OCI-LY7 (cell line): ENCODE measurements at regions not wholly inside any gene's neighbourhood (a gene's known extent, or its start where the extent isn't known, plus 50 kb on each side); places are given as distances from the start of the nearest gene placed in this dataset.

Experiments
- BruUV-seq: library from RNA; stranded (reverse); fragments of 400-500 nt; replicated peaks from 2 replicates; lab custom pipeline; 2021; lab: Mats Ljungman, UMichigan
- CTCF ChIA-PET: fragments of 300-600 bp; sonication (Branson Sonifier 250); formaldehyde crosslinking; loops from one replicate; lab custom pipeline; 2022; ENCODE audit warnings: antibody characterized with exemption; ENCODE audit not compliant: unreplicated experiment; lab: Charles Lee
- POLR2A ChIA-PET: fragments of 300-600 bp; sonication (Branson Sonifier 250); formaldehyde crosslinking; loops from one replicate; lab custom pipeline; 2022; ENCODE audit warnings: antibody characterized with exemption; lab: Charles Lee
- DNase-seq: peaks from one replicate; pipeline ENCODE4 v3.0.0-alpha.2; 2015; ENCODE audit warnings: low spot score
- H2AFZ ChIP-seq: fragments of 200-600 bp; sonication (generic), shearing (Covaris generic); 2 replicates; pipeline ENCODE4 v1.6.1; 2014; ENCODE audit warnings: mild to moderate bottlenecking, antibody characterized with exemption, low read length, moderate library complexity
- H3K27ac ChIP-seq: fragments of 200-600 bp; sonication (generic); 2 replicates; pipeline ENCODE4 v1.5.1; 2014; ENCODE audit warnings: mixed run types, low read depth, mild to moderate bottlenecking, moderate library complexity, low read length, inconsistent platforms; ENCODE audit not compliant: poor library complexity, severe bottlenecking
- H3K36me3 ChIP-seq: fragments of 200-600 bp; sonication (generic); 2 replicates; pipeline ENCODE4 v1.6.1; 2014; ENCODE audit warnings: mild to moderate bottlenecking, antibody characterized with exemption, low read length, moderate library complexity, mixed read lengths; ENCODE audit not compliant: insufficient read depth
- H3K4me1 ChIP-seq: fragments of 200-600 bp; sonication (generic); 2 replicates; pipeline ENCODE4 v1.5.1; 2014; ENCODE audit warnings: mild to moderate bottlenecking, low read length; ENCODE audit not compliant: insufficient read depth, poor library complexity, severe bottlenecking
- H3K4me2 ChIP-seq: fragments of 200-600 bp; sonication (generic); 2 replicates; pipeline ENCODE4 v1.6.1; 2014; ENCODE audit warnings: mild to moderate bottlenecking, low read length
- H3K4me3 ChIP-seq: fragments of 200-600 bp; sonication (generic); 2 replicates; pipeline ENCODE4 v1.5.1; 2014; ENCODE audit warnings: mild to moderate bottlenecking, low read depth, low read length; ENCODE audit not compliant: poor library complexity, severe bottlenecking
- H3K79me2 ChIP-seq: fragments of 200-600 bp; sonication (generic); 2 replicates; pipeline ENCODE4 v1.6.1; 2016; ENCODE audit warnings: low read depth, mild to moderate bottlenecking, low read length, moderate library complexity, mixed read lengths; ENCODE audit not compliant: insufficient read depth
- H3K9me2 ChIP-seq: fragments of 200-600 bp; sonication (generic); 2 replicates; pipeline ENCODE4 v1.6.1; 2016; ENCODE audit warnings: mild to moderate bottlenecking, low read length, mixed read lengths; ENCODE audit not compliant: insufficient read depth
- H3K9me3 ChIP-seq: fragments of 200-600 bp; sonication (generic); 2 replicates; pipeline ENCODE4 v1.6.1; 2014; ENCODE audit warnings: mild to moderate bottlenecking, mixed run types, low read length, mixed read lengths
- H4K20me1 ChIP-seq: fragments of 200-600 bp; sonication (generic); 2 replicates; pipeline ENCODE4 v1.6.1; 2014; ENCODE audit warnings: mild to moderate bottlenecking, antibody characterized with exemption, low read length, moderate library complexity, mixed read lengths; ENCODE audit not compliant: insufficient read depth
- EZH2phosphoT487 ChIP-seq: fragments of 200-600 bp; sonication (generic); IDR thresholded peaks from 2 replicates; pipeline ENCODE4 v1.6.1; 2018; ENCODE audit warnings: low read depth, borderline replicate concordance, mild to moderate bottlenecking, mixed run types, antibody characterized with exemption, low read length, moderate library complexity, mixed read lengths
- intact Hi-C: fragments of 100-400 bp; cut with micrococcal nuclease; formaldehyde crosslinking; loops from one replicate; pipeline ENCODE4 v1.10.0; 2022; ENCODE audit not compliant: unreplicated experiment
- TF ChIP-seq, protein P1 (sequence below): fragments of 200-600 bp; sonication (generic); conservative IDR thresholded peaks from 2 replicates; pipeline ENCODE4 v1.5.1; 2014; ENCODE audit warnings: mild to moderate bottlenecking, antibody characterized with exemption, low read length, moderate library complexity, mixed read lengths

DNA sequence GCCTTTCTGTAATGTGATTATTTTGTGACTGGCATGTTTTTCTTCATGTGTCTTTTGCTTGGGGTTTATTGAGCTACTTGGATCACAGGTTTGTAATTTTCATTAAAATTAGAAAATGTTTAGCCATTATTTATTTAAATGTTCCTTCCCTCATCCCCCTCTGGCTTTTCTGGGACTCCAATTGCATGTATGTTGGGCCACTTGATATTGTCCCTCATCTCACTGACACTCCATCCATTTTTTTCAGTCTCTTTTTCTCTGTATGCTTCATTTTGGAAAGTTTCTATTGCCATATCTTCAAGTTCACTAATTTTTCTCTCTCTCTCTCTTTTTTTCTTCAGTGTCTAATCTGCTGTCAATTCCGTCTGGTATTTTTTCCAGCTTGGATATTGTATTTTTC lies 390.1 kb downstream of the PRDM2 start:
- Histone ChIP-seq H3K79me2 (no peaks in the 10 kb centered on the region), H3K36me3 (no peaks in the 10 kb centered on the region), H4K20me1 (no peaks in the 10 kb centered on the region), H3K9me2 (no peaks in the 10 kb centered on the region), H3K4me1 (peaks cover under 1% of the 10 kb centered on the region), H2AFZ (no peak overlapping the region), H3K4me3 (no peak overlapping the region), H3K4me2 (no peak overlapping the region), H3K27ac (no peak overlapping the region), H3K9me3 (no peaks in the 10 kb centered on the region; the same call in 1 of the 2 replicates)
- ChIA-PET POLR2A (interaction anchor here (0.7 to 1.1 kb wide), 2 partner anchors 8 to 84 kb away, joined by 3 read pairs; no protein-coding TSS in a partner anchor), CTCF (no interaction called here)
- TF ChIP-seq, protein P1, sequence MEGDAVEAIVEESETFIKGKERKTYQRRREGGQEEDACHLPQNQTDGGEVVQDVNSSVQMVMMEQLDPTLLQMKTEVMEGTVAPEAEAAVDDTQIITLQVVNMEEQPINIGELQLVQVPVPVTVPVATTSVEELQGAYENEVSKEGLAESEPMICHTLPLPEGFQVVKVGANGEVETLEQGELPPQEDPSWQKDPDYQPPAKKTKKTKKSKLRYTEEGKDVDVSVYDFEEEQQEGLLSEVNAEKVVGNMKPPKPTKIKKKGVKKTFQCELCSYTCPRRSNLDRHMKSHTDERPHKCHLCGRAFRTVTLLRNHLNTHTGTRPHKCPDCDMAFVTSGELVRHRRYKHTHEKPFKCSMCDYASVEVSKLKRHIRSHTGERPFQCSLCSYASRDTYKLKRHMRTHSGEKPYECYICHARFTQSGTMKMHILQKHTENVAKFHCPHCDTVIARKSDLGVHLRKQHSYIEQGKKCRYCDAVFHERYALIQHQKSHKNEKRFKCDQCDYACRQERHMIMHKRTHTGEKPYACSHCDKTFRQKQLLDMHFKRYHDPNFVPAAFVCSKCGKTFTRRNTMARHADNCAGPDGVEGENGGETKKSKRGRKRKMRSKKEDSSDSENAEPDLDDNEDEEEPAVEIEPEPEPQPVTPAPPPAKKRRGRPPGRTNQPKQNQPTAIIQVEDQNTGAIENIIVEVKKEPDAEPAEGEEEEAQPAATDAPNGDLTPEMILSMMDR: no peak
- TF ChIP-seq EZH2phosphoT487: no peak
- no peak for DNase-seq
- intact Hi-C loops: loop anchor here (10.0 kb wide), 1 partner anchor 1015 kb away; no protein-coding TSS in a partner anchor
- BruUV-seq: no TSS peak

DNA sequence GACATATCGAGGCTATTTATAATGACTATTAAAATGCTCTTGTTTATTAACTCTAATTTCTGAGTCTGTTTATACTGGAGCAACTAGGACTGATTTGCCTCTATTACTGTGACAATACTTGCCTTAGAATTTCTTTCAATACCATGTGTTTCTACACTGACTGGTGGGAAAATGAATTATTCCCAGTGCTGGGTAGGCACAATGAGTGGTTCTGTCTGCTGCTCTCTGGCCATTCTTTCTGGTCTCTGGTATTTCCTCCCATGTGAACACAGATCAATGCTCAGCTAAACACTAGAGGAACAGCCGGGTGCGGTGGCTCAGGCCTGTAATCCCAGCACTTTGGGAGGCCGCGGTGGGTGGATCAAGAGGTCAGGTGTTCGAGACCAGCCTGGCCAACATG lies 390.5 kb downstream of the PRDM2 start:
- H3K4me3 ChIP-seq: no peak overlapping the region
- no peak overlapping the region for H3K4me2 ChIP-seq
- H3K36me3 ChIP-seq: no peaks in the 10 kb centered on the region
- CTCF ChIA-PET: no interaction called here
- no peaks in the 10 kb centered on the region for H3K79me2 ChIP-seq
- H3K9me3 ChIP-seq: no peaks in the 10 kb centered on the region; the same call in 1 of the 2 replicates
- peaks cover 4% of the 10 kb centered on the region for H3K4me1 ChIP-seq
- no peak overlapping the region for H3K27ac ChIP-seq
- no TSS peak for BruUV-seq
- H2AFZ ChIP-seq: no peak overlapping the region
- no peak for DNase-seq
- H4K20me1 ChIP-seq: no peaks in the 10 kb centered on the region
- TF ChIP-seq, protein P1: no peak
- no peak for TF ChIP-seq EZH2phosphoT487
- H3K9me2 ChIP-seq: no peaks in the 10 kb centered on the region
- POLR2A ChIA-PET: interaction anchor here (0.6 to 0.7 kb wide), 2 partner anchors 84 to 937 kb away, joined by 3 read pairs; no protein-coding TSS in a partner anchor
- intact Hi-C loops: loop anchor here (10.0 kb wide), 1 partner anchor 1014 kb away; no protein-coding TSS in a partner anchor
